H9 (cell line): ENCODE measurements at regions not wholly inside any gene's neighbourhood (a gene's known extent, or its start where the extent isn't known, plus 50 kb on each side); places are given as distances from the start of the nearest gene placed in this dataset.

Source experiments
- DNase-seq: peaks from one replicate; pipeline ENCODE4 v3.0.0-alpha.2; 2017
- H2AFZ ChIP-seq: one replicate; pipeline ENCODE4 v1.6.1; 2013; ENCODE audit warnings: mild to moderate bottlenecking, low read length, control low read depth, moderate library complexity
- H2AK5ac ChIP-seq: 2 replicates; pipeline ENCODE4 v1.6.1; 2013; ENCODE audit warnings: low read length, control low read depth, mixed read lengths; ENCODE audit not compliant: insufficient read length
- H2BK120ac ChIP-seq: one replicate; pipeline ENCODE4 v1.6.1; 2013; ENCODE audit warnings: low read depth, mild to moderate bottlenecking, low read length, control low read depth, inconsistent platforms; ENCODE audit not compliant: poor library complexity, severe bottlenecking
- H2BK12ac ChIP-seq: 2 replicates; pipeline ENCODE4 v1.6.1; 2013; ENCODE audit warnings: low read length, control low read depth, mixed read lengths, low read depth; ENCODE audit not compliant: insufficient read length
- H2BK15ac ChIP-seq: 2 replicates; pipeline ENCODE4 v1.6.1; 2013; ENCODE audit warnings: low read depth, low read length, control low read depth
- H2BK20ac ChIP-seq: one replicate; pipeline ENCODE4 v1.6.1; 2013; ENCODE audit warnings: low read depth, mild to moderate bottlenecking, low read length, control low read depth, inconsistent platforms; ENCODE audit not compliant: poor library complexity, severe bottlenecking
- H2BK5ac ChIP-seq: 2 replicates; pipeline ENCODE4 v1.6.1; 2013; ENCODE audit warnings: low read length, control low read depth, mixed read lengths; ENCODE audit not compliant: insufficient read length
- H3K14ac ChIP-seq: 2 replicates; pipeline ENCODE4 v1.6.1; 2013; ENCODE audit warnings: low read length, control low read depth; ENCODE audit not compliant: insufficient read depth
- H3K18ac ChIP-seq: 2 replicates; pipeline ENCODE4 v1.6.1; 2013; ENCODE audit warnings: low read depth, mild to moderate bottlenecking, mixed read lengths, low read length, control low read depth; ENCODE audit not compliant: insufficient read length
- H3K23ac ChIP-seq: 2 replicates; pipeline ENCODE4 v1.6.1; 2013; ENCODE audit warnings: low read length, control low read depth, mixed read lengths, low read depth; ENCODE audit not compliant: insufficient read length
- H3K23me2 ChIP-seq: 2 replicates; pipeline ENCODE4 v1.6.1; 2013; ENCODE audit warnings: low read depth, mild to moderate bottlenecking, mixed read lengths, low read length, control low read depth; ENCODE audit not compliant: insufficient read length, poor library complexity, severe bottlenecking
- H3K27ac ChIP-seq: 2 replicates; pipeline ENCODE4 v1.5.1; 2013; ENCODE audit warnings: low read length, control low read depth, mixed read lengths, low read depth; ENCODE audit not compliant: insufficient read length
- H3K27me3 ChIP-seq: 2 replicates; pipeline ENCODE4 v1.6.1; 2013; ENCODE audit warnings: low read length, control low read depth, inconsistent platforms; ENCODE audit not compliant: insufficient read depth
- H3K4ac ChIP-seq: 2 replicates; pipeline ENCODE4 v1.6.1; 2013; ENCODE audit warnings: low read depth, mild to moderate bottlenecking, control low read depth, inconsistent platforms, low read length, moderate library complexity
- H3K4me1 ChIP-seq: 2 replicates; pipeline ENCODE4 v1.6.1; 2013; ENCODE audit warnings: low read length, control low read depth, inconsistent platforms; ENCODE audit not compliant: insufficient read depth
- H3K4me2 ChIP-seq: 2 replicates; pipeline ENCODE4 v1.6.1; 2013; ENCODE audit warnings: low read length, control low read depth, mixed read lengths; ENCODE audit not compliant: insufficient read length, insufficient read depth
- H3K56ac ChIP-seq: 2 replicates; pipeline ENCODE4 v1.6.1; 2013; ENCODE audit warnings: low read depth, mild to moderate bottlenecking, mixed read lengths, low read length, control low read depth; ENCODE audit not compliant: insufficient read length
- H3K79me1 ChIP-seq: 2 replicates; pipeline ENCODE4 v1.6.1; 2013; ENCODE audit warnings: low read depth, mild to moderate bottlenecking, moderate library complexity, low read length, control low read depth, inconsistent platforms; ENCODE audit not compliant: insufficient read depth, poor library complexity, severe bottlenecking
- H3K79me2 ChIP-seq: 2 replicates; pipeline ENCODE4 v1.6.1; 2013; ENCODE audit warnings: low read length, control low read depth, inconsistent platforms; ENCODE audit not compliant: insufficient read depth
- H3K9ac ChIP-seq: 2 replicates; pipeline ENCODE4 v1.6.1; 2013; ENCODE audit warnings: low read length, control low read depth, mixed read lengths; ENCODE audit not compliant: insufficient read length; ENCODE audit errors: extremely low read depth
- H3K9me3 ChIP-seq: one replicate; pipeline ENCODE4 v1.6.1; 2013; ENCODE audit warnings: low read depth, low read length, inconsistent platforms; ENCODE audit not compliant: control insufficient read depth
- H3T11ph ChIP-seq: one replicate; pipeline ENCODE4 v1.6.1; 2013; ENCODE audit warnings: mild to moderate bottlenecking, low read length, control low read depth, inconsistent platforms
- H4K20me1 ChIP-seq: one replicate; pipeline ENCODE4 v1.6.1; 2013; ENCODE audit not compliant: control insufficient read depth, insufficient read length, insufficient read depth
- H4K5ac ChIP-seq: 2 replicates; pipeline ENCODE4 v1.6.1; 2013; ENCODE audit warnings: low read depth, mild to moderate bottlenecking, mixed read lengths, low read length, control low read depth; ENCODE audit not compliant: insufficient read length
- H4K8ac ChIP-seq: replicated peaks from 2 replicates; pipeline ENCODE4 v1.6.1; 2013; ENCODE audit warnings: low read length, control low read depth, mixed read lengths, low read depth; ENCODE audit not compliant: insufficient read length
- H4K91ac ChIP-seq: 2 replicates; pipeline ENCODE4 v1.6.1; 2013; ENCODE audit warnings: low read depth, mild to moderate bottlenecking, moderate library complexity, mixed read lengths, low read length, control low read depth; ENCODE audit not compliant: insufficient read length
- H3K27ac Mint-ChIP-seq, 3 experiments: 2 replicates in 2 of 3; 3 replicates in 1 of 3; pipeline ENCODE4 v1.8.0; 2020 to 2021; ENCODE audit warnings: mixed read lengths in 3 of 3, mild to moderate bottlenecking in 1 of 3, moderate library complexity in 1 of 3
- H3K27me3 Mint-ChIP-seq: 2 replicates; pipeline ENCODE4 v1.8.0; 2021; ENCODE audit warnings: low read depth, mild to moderate bottlenecking, moderate library complexity, mixed read lengths
- H3K36me3 Mint-ChIP-seq, 3 experiments: 2 replicates in 2 of 3; 3 replicates in 1 of 3; pipeline ENCODE4 v1.8.0; 2020 to 2021; ENCODE audit warnings: low read depth in 3 of 3, mixed read lengths in 3 of 3; ENCODE audit not compliant: insufficient read depth in 1 of 3
- H3K4me1 Mint-ChIP-seq, 2 experiments: 2 replicates each; pipeline ENCODE4 v1.8.0; 2020; ENCODE audit warnings: mixed read lengths in 2 of 2
- H3K4me3 Mint-ChIP-seq, 2 experiments: 2 replicates in 1 of 2; 3 replicates in 1 of 2; pipeline ENCODE4 v1.8.0; 2020 to 2021; ENCODE audit warnings: mild to moderate bottlenecking in 2 of 2, mixed read lengths in 2 of 2, moderate library complexity in 1 of 2
- H3K9me3 Mint-ChIP-seq, 2 experiments: 2 replicates in 1 of 2; 3 replicates in 1 of 2; pipeline ENCODE4 v1.8.0; 2020; ENCODE audit warnings: mild to moderate bottlenecking in 2 of 2, mixed read lengths in 2 of 2, moderate library complexity in 1 of 2
- CTCF ChIP-seq: fragments of 200-600 bp; sonication (generic); conservative IDR thresholded peaks from 3 replicates; pipeline ENCODE4 v1.8.0; 2021; ENCODE audit warnings: antibody characterized with exemption, mild to moderate bottlenecking
- WGBS: extraction: QIAGEN DNeasy Blood & Tissue Kit; methylation state at CpG from one replicate; pipeline ENCODE4 v1.1.7; 2013; ENCODE audit warnings: missing lambda C conversion rate, low lambda C conversion rate, mixed read lengths; ENCODE audit not compliant: insufficient read length; ENCODE audit errors: extremely low coverage; 5-methylcytosine and 5-hydroxymethylcytosine counted together

GRCh38 chr4:134634301-134634700 lies 432.7 kb upstream of the PABPC4L start:
- H4K5ac ChIP-seq = no peak overlapping the region
- H3K23ac ChIP-seq = no peak overlapping the region
- H2BK120ac ChIP-seq = no peak overlapping the region
- Mint-ChIP-seq H3K27me3 (no peaks in the 10 kb centered on the region), H3K36me3 (peaks cover 0 to 8% (median 0%) of the 10 kb centered on the region in 3 experiments; a peak in 2 of 7 replicates), H3K4me3 (no peak overlapping the region), H3K9me3 (peaks cover 0 to 1% of the 10 kb centered on the region in 2 experiments; a peak in 2 of 5 replicates), H3K27ac (peak overlapping the region in 1 of 3 experiments; percentile 70; a peak in 1 of 7 replicates), H3K4me1 (peaks cover 11 to 13% of the 10 kb centered on the region in 2 experiments)
- no peak overlapping the region for H2AK5ac ChIP-seq
- H2BK15ac ChIP-seq = no peak overlapping the region
- WGBS = no CpG with 5 or more reads among the region's 7 CpGs
- no peaks in the 10 kb centered on the region for H3K23me2 ChIP-seq
- no peak overlapping the region for H3T11ph ChIP-seq
- no peaks in the 10 kb centered on the region for H3K79me2 ChIP-seq
- H3K9ac ChIP-seq = no peak overlapping the region
- H2AFZ ChIP-seq = no peak overlapping the region
- H3K18ac ChIP-seq = no peak overlapping the region
- no peaks in the 10 kb centered on the region for H3K79me1 ChIP-seq
- no peaks in the 10 kb centered on the region for H3K27me3 ChIP-seq
- no peak for TF ChIP-seq CTCF
- H4K20me1 ChIP-seq = no peaks in the 10 kb centered on the region
- no peak overlapping the region for H3K14ac ChIP-seq
- DNase-seq = no peak
- H2BK5ac ChIP-seq = no peak overlapping the region
- no peak overlapping the region for H3K4me2 ChIP-seq
- H3K27ac ChIP-seq = no peak overlapping the region
- H3K56ac ChIP-seq = no peak overlapping the region
- no peak overlapping the region for H4K8ac ChIP-seq
- no peak overlapping the region for H2BK12ac ChIP-seq
- H3K9me3 ChIP-seq = no peaks in the 10 kb centered on the region
- no peak overlapping the region for H4K91ac ChIP-seq
- H2BK20ac ChIP-seq = no peak overlapping the region
- no peaks in the 10 kb centered on the region; the same call in 1 of the 2 replicates for H3K4me1 ChIP-seq
- H3K4ac ChIP-seq = no peak overlapping the region
